Esophagus squamous epithelium (tissue), 4 donors: ENCODE measurements at regions not wholly inside any gene's neighbourhood (a gene's known extent, or its start where the extent isn't known, plus 50 kb on each side); places are given as distances from the start of the nearest gene placed in this dataset.

Experiments
- CTCF ChIP-seq, 6 experiments: fragments of 450-650 bp in 4 of 6; fragments of 200-600 bp in 2 of 6; sonication (generic) in 2 of 6; IDR thresholded peaks; one replicate each; pipeline ENCODE4 v1.5.1; 2016 to 2019; ENCODE audit warnings: antibody characterized with exemption in 6 of 6, mild to moderate bottlenecking in 4 of 6, moderate library complexity in 4 of 6
- POLR2A ChIP-seq, 4 donors: fragments of 450-650 bp; IDR thresholded peaks; one replicate each; pipeline ENCODE4 v1.6.1; 2017; ENCODE audit warnings: antibody characterized with exemption in 4 of 4, mild to moderate bottlenecking in 4 of 4, moderate library complexity in 3 of 4

GRCh38 chr11:70014291-70014690 lies 63.8 kb upstream of the ANO1 start:
- TF ChIP-seq CTCF (IDR thresholded peaks at IDR 0.05) (no peak), POLR2A (IDR thresholded peaks at IDR 0.05) (no peak)
